ENCODE measurements at regions not wholly inside any gene's neighbourhood (a gene's known extent, or its start where the extent isn't known, plus 50 kb on each side); places are given as distances from the start of the nearest gene placed in this dataset.

DNA sequence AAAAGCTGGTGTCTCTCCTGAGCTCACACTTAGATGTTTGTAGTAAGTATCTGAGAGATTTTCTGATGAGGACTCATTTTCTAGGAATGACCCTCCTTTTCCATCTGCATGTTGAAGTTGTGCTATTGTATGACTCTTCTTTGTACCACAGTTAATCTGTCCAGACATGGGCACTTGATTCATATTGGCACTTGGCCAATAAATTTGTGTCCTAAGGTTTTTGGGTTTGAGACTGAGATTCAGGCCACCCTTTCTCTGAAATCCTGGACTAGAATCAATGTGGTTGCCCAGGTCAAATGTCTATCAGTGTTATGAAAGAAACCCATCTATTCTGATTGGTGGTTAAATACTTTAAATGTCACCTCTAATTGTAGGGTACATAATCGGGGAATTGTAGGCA lies 869.0 kb downstream of the SH3BGRL start:
- H4K91ac ChIP-seq (ENCODE audit: insufficient read length, low read depth, low read length) = no peak overlapping the region
- H3K27ac ChIP-seq (ENCODE audit: insufficient read length, low read depth, low read length) = no peak overlapping the region
- Mint-ChIP-seq H3K4me1 (no peaks in the 10 kb centered on the region), H3K36me3 (ENCODE audit: insufficient read depth in 1 of 3, low read depth in 3 of 3) (peaks cover 0 to 9% (median 4%) of the 10 kb centered on the region in 3 experiments; a peak in 2 of 7 replicates), H3K4me3 (no peak overlapping the region), H3K27ac (no peak overlapping the region), H3K27me3 (ENCODE audit: low read depth) (no peaks in the 10 kb centered on the region), H3K9me3 (peaks cover 47 to 66% of the 10 kb centered on the region in 2 experiments)
- H4K8ac ChIP-seq (replicated peaks; ENCODE audit: insufficient read length, low read depth, low read length) = no peak overlapping the region
- H3K9me3 ChIP-seq (ENCODE audit: control insufficient read depth, low read depth, low read length) = peaks cover 22% of the 10 kb centered on the region
- H2AK5ac ChIP-seq (ENCODE audit: insufficient read length, low read length) = no peak overlapping the region
- H2BK120ac ChIP-seq (ENCODE audit: low read depth, low read length, poor library complexity, severe bottlenecking) = no peak overlapping the region
- no peak overlapping the region for H3K56ac ChIP-seq (ENCODE audit: insufficient read length, low read depth, low read length)
- no peak overlapping the region for H2BK15ac ChIP-seq (ENCODE audit: low read depth, low read length)
- H3T11ph ChIP-seq (ENCODE audit: low read length) = no peak overlapping the region
- no peak overlapping the region for H2BK20ac ChIP-seq (ENCODE audit: low read depth, low read length, poor library complexity, severe bottlenecking)
- H2BK12ac ChIP-seq (ENCODE audit: insufficient read length, low read depth, low read length) = no peak overlapping the region
- H2AFZ ChIP-seq (ENCODE audit: low read length) = no peak overlapping the region
- no peaks in the 10 kb centered on the region for H3K79me1 ChIP-seq (ENCODE audit: insufficient read depth, low read depth, low read length, poor library complexity, severe bottlenecking)
- no peak overlapping the region for H2BK5ac ChIP-seq (ENCODE audit: insufficient read length, low read length)
- no peak overlapping the region for H3K9ac ChIP-seq (ENCODE audit: extremely low read depth, insufficient read length, low read length)
- no peaks in the 10 kb centered on the region for H3K79me2 ChIP-seq (ENCODE audit: insufficient read depth, low read length)
- TF ChIP-seq, protein P1, sequence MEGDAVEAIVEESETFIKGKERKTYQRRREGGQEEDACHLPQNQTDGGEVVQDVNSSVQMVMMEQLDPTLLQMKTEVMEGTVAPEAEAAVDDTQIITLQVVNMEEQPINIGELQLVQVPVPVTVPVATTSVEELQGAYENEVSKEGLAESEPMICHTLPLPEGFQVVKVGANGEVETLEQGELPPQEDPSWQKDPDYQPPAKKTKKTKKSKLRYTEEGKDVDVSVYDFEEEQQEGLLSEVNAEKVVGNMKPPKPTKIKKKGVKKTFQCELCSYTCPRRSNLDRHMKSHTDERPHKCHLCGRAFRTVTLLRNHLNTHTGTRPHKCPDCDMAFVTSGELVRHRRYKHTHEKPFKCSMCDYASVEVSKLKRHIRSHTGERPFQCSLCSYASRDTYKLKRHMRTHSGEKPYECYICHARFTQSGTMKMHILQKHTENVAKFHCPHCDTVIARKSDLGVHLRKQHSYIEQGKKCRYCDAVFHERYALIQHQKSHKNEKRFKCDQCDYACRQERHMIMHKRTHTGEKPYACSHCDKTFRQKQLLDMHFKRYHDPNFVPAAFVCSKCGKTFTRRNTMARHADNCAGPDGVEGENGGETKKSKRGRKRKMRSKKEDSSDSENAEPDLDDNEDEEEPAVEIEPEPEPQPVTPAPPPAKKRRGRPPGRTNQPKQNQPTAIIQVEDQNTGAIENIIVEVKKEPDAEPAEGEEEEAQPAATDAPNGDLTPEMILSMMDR (conservative IDR thresholded peaks at IDR 0.05) = no peak
- no peak overlapping the region for H3K4me2 ChIP-seq (ENCODE audit: insufficient read depth, insufficient read length, low read length)
- no peaks in the 10 kb centered on the region for H4K20me1 ChIP-seq (ENCODE audit: control insufficient read depth, insufficient read depth, insufficient read length)
- H3K27me3 ChIP-seq (ENCODE audit: insufficient read depth, low read length) = no peaks in the 10 kb centered on the region
- no peak overlapping the region for H3K4ac ChIP-seq (ENCODE audit: low read depth, low read length)
- no peak overlapping the region for H3K18ac ChIP-seq (ENCODE audit: insufficient read length, low read depth, low read length)
- no peak overlapping the region for H3K23ac ChIP-seq (ENCODE audit: insufficient read length, low read depth, low read length)
- H3K14ac ChIP-seq (ENCODE audit: insufficient read depth, low read length) = no peak overlapping the region
- no CpG with 5 or more reads among the region's 1 CpG for WGBS (ENCODE audit: extremely low coverage, insufficient read length, low lambda C conversion rate)
- DNase-seq = no peak
- no peaks in the 10 kb centered on the region for H3K4me1 ChIP-seq (ENCODE audit: insufficient read depth, low read length)
- H4K5ac ChIP-seq (ENCODE audit: insufficient read length, low read depth, low read length) = no peak overlapping the region
- H3K23me2 ChIP-seq (ENCODE audit: insufficient read length, low read depth, low read length, poor library complexity, severe bottlenecking) = no peaks in the 10 kb centered on the region

All from H9 (cell line).